Left ventricle myocardium superior (tissue), 1 donor: ENCODE measurements at regions not wholly inside any gene's neighbourhood (a gene's known extent, or its start where the extent isn't known, plus 50 kb on each side); places are given as distances from the start of the nearest gene placed in this dataset.
"Not testable (repeated sequence)": the region's sequence is repeated elsewhere in the genome, so short reads cannot be mapped to it uniquely, and the experiment has no call there.

Experiments
- ATAC-seq: fragments of 200-7000 bp; cut with Tn5 transposase; one replicate; pipeline ENCODE4 v1.9.1; 2020; ENCODE audit warnings: mild to moderate bottlenecking, moderate library complexity
- DNase-seq: peaks from one replicate; pipeline ENCODE4 v3.0.0-alpha.2; 2020
- intact Hi-C: fragments of 100-400 bp; cut with micrococcal nuclease; formaldehyde crosslinking; loops from one replicate; pipeline ENCODE4 v1.11.0; 2022
- donor health status: DM: no; HTN: yes; CAD: no; lungs with severe emphysema.

DNA sequence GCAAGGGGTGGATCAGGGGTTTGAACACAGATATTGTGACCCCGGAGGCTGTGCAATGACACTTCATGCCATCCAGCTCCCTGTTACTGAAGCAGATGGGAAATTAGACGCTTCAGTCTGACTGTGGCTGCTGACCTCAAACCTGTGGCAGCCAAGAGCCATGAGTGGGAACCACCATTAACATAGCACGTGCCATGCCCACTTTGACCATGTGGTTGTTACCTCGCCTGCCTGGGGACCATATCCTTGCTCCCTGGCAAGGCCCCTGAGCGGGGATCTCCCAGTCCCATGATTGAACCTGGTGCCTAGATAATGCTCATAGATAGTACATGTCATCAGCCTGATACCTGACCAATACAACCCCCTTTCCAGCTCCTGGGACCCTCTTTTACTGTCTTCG lies 68.9 kb downstream of the CYP26B1 start:
- ATAC-seq (no peak), DNase-seq (no peak)
- intact Hi-C loops: no loop called here

GRCh38 chr2:72077702-72078169 lies 69.9 kb downstream of the CYP26B1 start:
- DNase-seq (no peak), ATAC-seq (no peak)
- intact Hi-C loops: no loop called here

DNA sequence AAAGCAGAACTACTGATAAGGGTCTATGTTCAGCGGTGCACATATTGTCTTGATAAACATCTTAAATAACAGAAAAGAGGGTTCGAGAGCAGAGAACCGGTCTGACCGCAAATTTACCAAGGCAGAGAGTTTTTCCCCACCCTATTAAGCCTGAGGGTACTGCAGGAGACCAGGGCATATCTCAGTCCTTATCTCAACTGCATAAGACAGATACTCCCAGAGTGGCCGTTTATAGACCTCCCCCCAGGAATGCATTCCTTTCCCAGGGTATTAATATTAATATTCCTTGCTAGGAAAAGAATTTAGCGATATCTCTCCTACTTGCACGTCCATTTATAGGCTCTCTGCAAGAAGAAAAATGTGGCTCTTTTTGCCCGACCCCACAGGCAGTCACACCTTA lies 74.3 kb downstream of the CYP26B1 start:
- DNase-seq, intact Hi-C loops, ATAC-seq: not testable (repeated sequence)

DNA sequence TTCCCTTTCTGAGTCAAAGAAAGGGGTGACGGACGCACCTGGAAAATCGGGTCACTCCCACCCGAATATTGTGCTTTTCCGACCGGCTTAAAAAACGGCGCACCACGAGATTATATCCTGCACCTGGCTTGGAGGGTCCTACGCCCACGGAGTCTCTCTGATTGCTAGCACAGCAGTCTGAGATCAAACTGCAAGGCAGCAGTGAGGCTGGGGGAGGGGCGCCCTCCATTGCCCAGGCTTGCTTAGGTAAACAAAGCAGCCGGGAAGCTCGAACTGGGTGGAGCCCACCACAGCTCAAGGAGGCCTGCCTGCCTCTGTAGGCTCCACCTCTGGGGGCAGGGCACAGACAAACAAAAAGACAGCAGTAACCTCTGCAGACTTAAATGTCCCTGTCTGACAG lies 83.5 kb downstream of the CYP26B1 start:
- intact Hi-C loops, DNase-seq, ATAC-seq: not testable (repeated sequence)

GRCh38 chr2:72062336-72062735 lies 85.3 kb downstream of the CYP26B1 start:
- ATAC-seq (no peak), DNase-seq (no peak)
- intact Hi-C loops: no loop called here

- intact Hi-C loops: no loop called here
- DNase-seq (no peak), ATAC-seq (no peak)
Observed at GRCh38 chr2:72057308-72057707, 90.4 kb downstream of the CYP26B1 start.

DNA sequence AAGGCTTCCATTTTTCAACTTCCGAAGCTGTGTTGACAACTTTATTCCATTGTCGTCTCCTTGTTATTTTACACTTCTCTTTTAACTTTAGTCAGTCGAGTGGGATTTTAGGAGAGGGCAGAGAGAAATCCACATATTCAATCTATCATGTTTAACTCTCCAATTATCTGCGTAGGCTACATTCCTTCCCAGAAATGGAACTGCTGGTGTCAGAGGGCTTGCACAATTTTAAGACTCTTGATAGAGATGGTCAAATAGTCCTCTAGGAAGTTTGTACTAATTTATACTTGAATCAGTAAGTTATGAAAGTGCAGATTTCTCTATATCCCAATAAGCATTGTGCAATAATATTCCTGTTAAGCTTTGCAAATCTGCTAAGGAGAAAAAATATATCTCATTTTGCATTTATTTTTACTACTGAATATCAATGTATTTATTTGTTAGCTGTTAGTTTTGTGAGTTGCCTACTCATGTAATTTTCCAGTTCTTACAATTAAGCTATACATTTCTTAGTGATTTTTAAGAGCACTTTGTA lies 95.6 kb downstream of the CYP26B1 start:
- intact Hi-C loops: no loop called here
- ATAC-seq (no peak), DNase-seq (no peak)

- ATAC-seq: no peak
- intact Hi-C loops: no loop called here
- no peak for DNase-seq
Observed at GRCh38 chr2:72051204-72051603, 96.5 kb downstream of the CYP26B1 start.

DNA sequence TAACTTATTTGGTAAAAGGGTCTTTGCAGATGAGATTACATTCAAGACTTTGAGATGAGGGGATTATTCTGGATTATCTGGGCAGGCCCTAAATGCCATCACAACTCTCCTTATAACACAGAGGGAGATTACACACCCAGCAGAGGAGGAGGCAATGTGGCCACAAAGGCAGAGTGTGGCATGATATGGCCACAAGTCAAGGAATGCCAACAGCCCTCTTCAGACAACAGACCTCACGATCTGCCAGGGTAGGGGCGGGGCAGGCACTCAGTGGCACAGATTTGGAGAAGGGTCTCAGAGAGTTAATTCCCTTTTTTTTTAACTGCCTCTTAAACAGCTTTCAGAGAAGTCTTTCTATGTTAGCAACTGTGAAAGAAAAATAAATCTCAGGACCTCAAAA lies 96.9 kb downstream of the CYP26B1 start:
- ATAC-seq (no peak), DNase-seq (no peak)
- intact Hi-C loops: no loop called here

- ATAC-seq (no peak), DNase-seq (no peak)
- intact Hi-C loops: no loop called here
Observed at GRCh38 chr2:72048881-72049477, 98.7 kb downstream of the CYP26B1 start.

GRCh38 chr2:72043985-72044384 lies 103.7 kb downstream of the CYP26B1 start:
- no peak for DNase-seq
- ATAC-seq: no peak
- intact Hi-C loops: no loop called here

DNA sequence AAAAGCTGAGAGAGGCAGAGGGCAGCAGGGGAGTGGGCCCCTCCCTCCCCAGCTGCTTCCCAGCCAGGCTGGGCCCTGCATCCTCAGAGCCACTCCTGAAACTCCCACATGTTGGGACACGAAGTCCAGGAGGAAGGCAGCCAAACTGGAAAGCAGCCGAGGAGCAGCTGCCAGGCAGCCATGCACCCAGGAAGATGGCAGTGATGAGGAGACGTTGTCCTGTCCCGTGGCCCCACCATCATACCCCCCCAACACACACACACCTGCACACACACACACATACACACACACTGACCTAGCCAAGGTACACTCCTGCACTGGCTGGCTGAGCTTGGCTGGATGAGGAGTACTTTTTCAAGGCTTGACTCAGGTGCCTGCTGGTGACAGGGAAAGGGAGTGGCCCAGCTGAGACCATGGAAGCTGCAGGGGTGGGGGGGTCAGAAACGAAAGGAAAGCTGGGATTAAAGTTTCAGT lies 106.0 kb downstream of the CYP26B1 start:
- ATAC-seq (peak; percentile 61), DNase-seq (no peak)
- intact Hi-C loops: no loop called here

DNA sequence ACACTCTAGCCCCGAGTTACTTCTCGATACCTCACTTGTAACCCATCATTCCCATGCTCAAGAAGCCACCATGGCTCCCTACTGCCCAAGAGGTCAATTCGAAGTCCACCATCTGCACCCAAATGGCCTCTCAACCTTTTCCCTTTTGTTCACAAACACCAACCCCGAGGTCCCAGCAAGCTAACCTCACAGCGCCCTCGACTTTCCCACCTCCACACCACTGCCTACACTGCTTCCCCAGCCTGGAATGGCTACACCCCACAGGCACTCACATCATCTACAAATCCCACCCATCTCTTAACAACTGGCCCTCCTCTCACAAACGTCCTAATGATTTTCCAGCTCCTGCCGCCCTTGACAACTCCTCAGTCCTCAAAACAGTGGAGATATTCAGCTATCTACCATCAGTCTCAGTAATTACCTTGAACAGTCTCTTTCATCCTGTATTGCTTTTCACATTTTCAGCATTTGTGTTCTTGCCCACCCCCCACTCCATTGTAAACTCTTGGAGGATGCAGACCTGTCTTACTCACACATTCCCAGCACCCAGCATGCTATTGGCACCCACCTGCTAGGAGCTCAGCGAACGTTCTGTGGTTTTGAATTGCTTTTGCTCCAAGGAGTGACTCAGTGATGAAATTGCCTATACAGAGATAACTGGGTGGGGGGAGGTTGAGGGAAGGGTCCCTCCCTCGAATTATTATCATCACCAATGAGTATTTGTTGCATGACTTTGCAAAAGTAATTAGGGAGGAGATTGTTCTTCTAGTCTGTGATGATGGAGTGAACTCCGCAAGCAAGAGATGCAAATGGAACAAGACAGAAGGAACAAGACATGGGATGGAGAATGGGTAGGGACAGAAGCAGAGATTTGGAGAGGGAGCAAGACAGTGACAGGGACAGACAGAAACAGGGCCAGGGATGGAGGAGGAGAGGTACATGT lies 106.8 kb downstream of the CYP26B1 start:
- intact Hi-C loops: no loop called here
- DNase-seq: no peak
- no peak for ATAC-seq

GRCh38 chr2:72038524-72038923 lies 109.1 kb downstream of the CYP26B1 start:
- no peak for ATAC-seq
- no peak for DNase-seq
- intact Hi-C loops: no loop called here

DNA sequence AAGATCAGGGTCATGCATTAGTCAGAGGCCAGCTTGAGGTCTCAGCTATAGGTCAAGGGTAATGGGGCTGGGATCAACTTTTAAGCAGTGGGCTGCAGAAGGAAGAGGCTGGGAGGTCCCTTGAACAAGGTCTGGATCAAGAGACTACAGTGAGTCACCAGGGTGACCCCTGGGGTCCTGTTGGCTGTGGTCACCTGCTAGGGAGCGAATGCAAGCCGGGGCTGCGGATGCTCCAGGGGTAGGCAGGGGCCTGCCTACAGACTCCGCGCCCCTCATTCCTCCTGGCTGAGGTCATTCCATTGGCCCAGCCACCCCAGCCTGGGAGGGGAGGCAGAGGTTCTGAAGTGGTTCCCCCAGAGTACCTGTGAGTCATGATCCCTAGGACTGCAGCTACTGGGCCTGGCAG lies 110.4 kb downstream of the CYP26B1 start:
- ATAC-seq: no peak
- no peak for DNase-seq
- intact Hi-C loops: no loop called here

DNA sequence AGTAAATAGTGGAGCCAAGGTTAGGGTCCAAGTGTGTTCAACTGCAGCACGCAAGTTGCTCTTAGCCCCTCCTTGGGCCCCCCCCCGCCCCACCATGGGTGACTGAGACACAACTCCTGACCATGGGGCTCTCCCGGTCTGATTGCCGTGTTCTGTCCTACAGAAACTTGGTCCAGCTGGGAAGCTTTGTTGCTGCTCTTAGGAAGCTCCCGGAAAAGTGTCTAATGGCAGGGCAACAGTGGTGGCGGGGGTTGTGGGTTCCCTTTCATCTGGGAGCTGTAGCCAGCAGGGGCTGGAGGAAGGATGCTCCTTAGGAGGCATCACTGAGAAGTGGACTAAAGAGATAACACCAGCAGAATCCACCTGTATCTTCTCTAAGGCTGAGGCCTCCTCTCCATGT lies 111.1 kb downstream of the CYP26B1 start:
- DNase-seq: no peak
- intact Hi-C loops: no loop called here
- no peak for ATAC-seq

- intact Hi-C loops: no loop called here
- ATAC-seq (no peak), DNase-seq (no peak)
Observed at GRCh38 chr2:72036173-72036545, 111.5 kb downstream of the CYP26B1 start.

DNA sequence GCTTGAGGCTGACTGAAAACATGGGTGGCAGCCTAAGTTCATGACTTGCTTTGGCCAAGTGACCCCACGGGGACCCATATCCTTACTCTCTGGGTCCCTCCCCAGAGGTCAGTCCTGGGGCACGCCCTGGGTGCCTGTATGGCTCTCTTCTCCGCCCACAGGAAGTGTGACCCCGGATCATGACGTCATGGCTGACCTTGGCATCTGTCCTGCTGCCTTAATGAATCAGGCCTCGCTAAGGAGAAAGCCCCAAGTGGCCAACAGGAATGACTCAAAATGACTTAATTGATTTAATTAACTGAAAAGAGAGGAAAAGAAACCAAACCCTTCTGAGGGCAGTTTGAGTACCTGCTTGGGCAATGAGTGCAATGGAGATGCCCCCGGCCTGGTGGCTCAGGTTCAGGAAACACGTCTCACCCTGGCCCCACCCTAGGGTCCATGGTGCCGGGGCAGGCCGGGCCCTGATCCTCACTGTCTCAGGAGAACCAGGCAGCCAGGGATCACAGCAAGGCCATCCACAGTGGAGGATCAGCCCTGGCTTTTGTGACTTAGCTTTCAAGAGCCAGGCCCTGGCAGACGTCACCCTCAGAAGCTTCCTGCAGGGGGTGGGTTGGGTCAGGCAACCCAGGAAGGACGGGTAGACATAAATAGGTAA lies 112.0 kb downstream of the CYP26B1 start:
- ATAC-seq (no peak), DNase-seq (no peak)

GRCh38 chr2:72034353-72035095 lies 113.1 kb downstream of the CYP26B1 start:
- ATAC-seq: no peak
- intact Hi-C loops: no loop called here
- DNase-seq: no peak

More for the DNA sequence above, 112.0 kb downstream of the CYP26B1 start:
- intact Hi-C loops: no loop called here
